ENCODE measurements at regions not wholly inside any gene's neighbourhood (a gene's known extent, or its start where the extent isn't known, plus 50 kb on each side); places are given as distances from the start of the nearest gene placed in this dataset.

DNA sequence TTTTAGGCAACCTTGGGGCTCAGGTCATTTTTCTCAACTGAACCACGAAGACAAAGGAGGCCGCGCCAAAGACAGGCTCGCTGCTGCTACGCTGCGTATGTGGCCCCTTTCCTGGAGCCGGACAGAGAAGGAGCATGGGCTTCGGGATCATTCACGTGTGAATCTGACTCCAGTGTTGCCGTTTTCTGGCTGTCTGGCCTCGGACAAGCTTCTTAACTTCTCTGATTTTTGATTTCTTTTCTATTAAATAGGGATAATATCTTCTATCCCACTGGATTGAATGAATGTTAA, 50.8 kb upstream of the ZNF366 start:
- Histone ChIP-seq H3K9ac (ENCODE audit: extremely low read depth, low read length, poor library complexity, severe bottlenecking) (no peak overlapping the region), H3K9me3 (ENCODE audit: control insufficient read depth, low read length) (no peaks in the 10 kb centered on the region), H3K27ac (ENCODE audit: low read depth, low read length) (no peak overlapping the region), H3K4me3 (ENCODE audit: low read length) (no peak overlapping the region), H3K4me1 (ENCODE audit: control insufficient read depth, insufficient read depth, low read length) (no peaks in the 10 kb centered on the region), H3K27me3 (ENCODE audit: control insufficient read depth, insufficient read depth, low read length, poor library complexity, severe bottlenecking) (peaks cover 6% of the 10 kb centered on the region), H3K36me3 (ENCODE audit: control insufficient read depth, insufficient read depth, low read length) (no peaks in the 10 kb centered on the region)
- no peaks in the 10 kb centered on the region for H3K36me3 Mint-ChIP-seq (ENCODE audit: low read depth)
- WGBS, 2 experiments (ENCODE audit: insufficient coverage in 1 of 2, insufficient read length in 1 of 2): 93% methylated on average over 8 to 11 of the region's 11 CpGs
- TF ChIP-seq CTCF (conservative IDR thresholded peaks at IDR 0.05): no peak
- peaks cover 25% of the 10 kb centered on the region for H3K4me1 Mint-ChIP-seq
- no peak for DNase-seq
- H3K27ac Mint-ChIP-seq: no peak overlapping the region
- H3K4me3 Mint-ChIP-seq: no peak overlapping the region
- peaks cover 8% of the 10 kb centered on the region for H3K27me3 Mint-ChIP-seq (ENCODE audit: insufficient read depth)
- no peaks in the 10 kb centered on the region for H3K9me3 Mint-ChIP-seq

- Mint-ChIP-seq H3K4me1 (peaks cover 29% of the 10 kb centered on the region), H3K4me3 (peak overlapping the region; percentile 51), H3K9me3 (no peaks in the 10 kb centered on the region), H3K36me3 (ENCODE audit: low read depth) (no peaks in the 10 kb centered on the region), H3K27ac (no peak overlapping the region), H3K27me3 (ENCODE audit: insufficient read depth) (peaks cover 8% of the 10 kb centered on the region)
- no peak overlapping the region for H3K27ac ChIP-seq (ENCODE audit: low read depth, low read length)
- no peak overlapping the region for H3K4me3 ChIP-seq (ENCODE audit: low read length)
- no peaks in the 10 kb centered on the region for H3K36me3 ChIP-seq (ENCODE audit: control insufficient read depth, insufficient read depth, low read length)
- TF ChIP-seq CTCF (conservative IDR thresholded peaks at IDR 0.05): no peak
- H3K9me3 ChIP-seq (ENCODE audit: control insufficient read depth, low read length): no peaks in the 10 kb centered on the region
- peaks cover 6% of the 10 kb centered on the region for H3K27me3 ChIP-seq (ENCODE audit: control insufficient read depth, insufficient read depth, low read length, poor library complexity, severe bottlenecking)
- no peak for DNase-seq
- H3K9ac ChIP-seq (ENCODE audit: extremely low read depth, low read length, poor library complexity, severe bottlenecking): no peak overlapping the region
- 74 to 93% methylated on average over 10 to 18 of the region's 18 CpGs for WGBS, 2 experiments (ENCODE audit: insufficient coverage in 1 of 2, insufficient read length in 1 of 2)
- no peaks in the 10 kb centered on the region for H3K4me1 ChIP-seq (ENCODE audit: control insufficient read depth, insufficient read depth, low read length)
Observed at GRCh38 chr5:72557167-72558045, 50.2 kb upstream of the ZNF366 start.
